Suprapubic skin (tissue), 4 donors: ENCODE measurements at regions not wholly inside any gene's neighbourhood (a gene's known extent, or its start where the extent isn't known, plus 50 kb on each side); places are given as distances from the start of the nearest gene placed in this dataset.
"Not testable (repeated sequence)": the region's sequence is repeated elsewhere in the genome, so short reads cannot be mapped to it uniquely, and the experiment has no call there.

Experiments used
- DNase-seq, 2 donors: peaks; one replicate each; pipeline ENCODE4 v3.0.0-alpha.2; 2019; ENCODE audit warnings: low spot score in 2 of 2
- H3K27ac ChIP-seq: fragments of 200-600 bp; sonication (generic); one replicate; pipeline ENCODE4 v1.5.1; 2019
- H3K27me3 ChIP-seq: fragments of 200-600 bp; sonication (generic); one replicate; pipeline ENCODE4 v1.5.1; 2019
- H3K36me3 ChIP-seq: fragments of 200-600 bp; sonication (generic); one replicate; pipeline ENCODE4 v1.5.1; 2019
- H3K4me1 ChIP-seq: fragments of 200-600 bp; sonication (generic); one replicate; pipeline ENCODE4 v1.5.1; 2019
- H3K4me3 ChIP-seq: fragments of 200-600 bp; sonication (generic); one replicate; pipeline ENCODE4 v1.5.1; 2019; ENCODE audit warnings: mild to moderate bottlenecking
- H3K9me3 ChIP-seq: fragments of 200-600 bp; sonication (generic); one replicate; pipeline ENCODE4 v1.5.1; 2019
- EP300 ChIP-seq: sonication (generic); formaldehyde crosslinking; IDR thresholded peaks from one replicate; pipeline ENCODE4 v1.6.1; 2017; ENCODE audit warnings: antibody characterized with exemption
- POLR2A ChIP-seq, 2 donors: fragments of 450-650 bp; IDR thresholded peaks; one replicate each; pipeline ENCODE4 v1.6.1; 2017; ENCODE audit warnings: antibody characterized with exemption in 2 of 2, mild to moderate bottlenecking in 2 of 2, moderate library complexity in 2 of 2
- POLR2AphosphoS5 ChIP-seq, 3 donors: sonication (generic); formaldehyde crosslinking; IDR thresholded peaks; one replicate each; pipeline ENCODE4 v1.6.1; 2017; ENCODE audit warnings: antibody characterized with exemption in 3 of 3
- WGBS: methylation state at CpG from one replicate; pipeline ENCODE4 v1.1.5; 2018; 5-methylcytosine and 5-hydroxymethylcytosine counted together
- TF ChIP-seq, protein P1 (sequence below), 2 donors: fragments of 200-600 bp in 1 of 2; fragments of 450-650 bp in 1 of 2; sonication (generic) in 1 of 2; IDR thresholded peaks; one replicate each; pipeline ENCODE4 v1.5.1; 2016 to 2019; ENCODE audit warnings: antibody characterized with exemption in 2 of 2, mild to moderate bottlenecking in 1 of 2, moderate library complexity in 1 of 2

DNA sequence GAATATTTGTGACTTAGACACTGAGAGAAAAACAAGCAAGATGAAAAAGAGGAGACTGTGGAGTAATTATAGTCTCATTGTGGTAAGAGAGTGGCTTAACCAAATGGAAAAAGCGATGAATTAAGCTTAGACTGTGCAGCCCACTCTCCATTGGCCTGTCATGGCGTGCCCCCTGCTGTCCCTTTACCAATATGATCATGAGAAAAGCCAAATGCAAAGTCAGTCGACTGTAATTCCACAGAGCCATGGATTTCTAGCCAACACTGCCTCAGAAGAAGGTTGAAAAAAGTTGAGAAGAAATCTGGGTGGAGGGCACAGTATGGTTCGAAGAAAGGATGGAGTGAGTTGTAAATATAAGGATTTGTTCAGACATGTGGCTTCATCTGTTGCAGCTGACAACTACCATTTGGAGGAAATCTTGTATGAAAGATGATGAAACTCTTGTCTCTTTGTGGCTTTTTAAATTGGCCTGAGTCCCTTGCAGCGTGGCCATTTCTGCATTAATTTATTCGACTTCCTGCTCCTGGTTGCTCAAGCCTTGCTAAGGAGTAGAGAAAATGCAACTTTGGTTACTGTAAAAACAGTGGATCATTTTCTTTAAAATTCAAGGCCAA, 251.4 kb downstream of the DOK5 start:
- DNase-seq = no peak
- H3K27me3 ChIP-seq = no peaks in the 10 kb centered on the region
- H3K4me3 ChIP-seq = no peak overlapping the region
- no peaks in the 10 kb centered on the region for H3K36me3 ChIP-seq
- TF ChIP-seq POLR2A (IDR thresholded peaks at IDR 0.05) = no peak
- no peak for TF ChIP-seq POLR2AphosphoS5 (IDR thresholded peaks at IDR 0.05)
- TF ChIP-seq EP300 = no peak
- TF ChIP-seq, protein P1, sequence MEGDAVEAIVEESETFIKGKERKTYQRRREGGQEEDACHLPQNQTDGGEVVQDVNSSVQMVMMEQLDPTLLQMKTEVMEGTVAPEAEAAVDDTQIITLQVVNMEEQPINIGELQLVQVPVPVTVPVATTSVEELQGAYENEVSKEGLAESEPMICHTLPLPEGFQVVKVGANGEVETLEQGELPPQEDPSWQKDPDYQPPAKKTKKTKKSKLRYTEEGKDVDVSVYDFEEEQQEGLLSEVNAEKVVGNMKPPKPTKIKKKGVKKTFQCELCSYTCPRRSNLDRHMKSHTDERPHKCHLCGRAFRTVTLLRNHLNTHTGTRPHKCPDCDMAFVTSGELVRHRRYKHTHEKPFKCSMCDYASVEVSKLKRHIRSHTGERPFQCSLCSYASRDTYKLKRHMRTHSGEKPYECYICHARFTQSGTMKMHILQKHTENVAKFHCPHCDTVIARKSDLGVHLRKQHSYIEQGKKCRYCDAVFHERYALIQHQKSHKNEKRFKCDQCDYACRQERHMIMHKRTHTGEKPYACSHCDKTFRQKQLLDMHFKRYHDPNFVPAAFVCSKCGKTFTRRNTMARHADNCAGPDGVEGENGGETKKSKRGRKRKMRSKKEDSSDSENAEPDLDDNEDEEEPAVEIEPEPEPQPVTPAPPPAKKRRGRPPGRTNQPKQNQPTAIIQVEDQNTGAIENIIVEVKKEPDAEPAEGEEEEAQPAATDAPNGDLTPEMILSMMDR (IDR thresholded peaks at IDR 0.05) = no peak
- H3K27ac ChIP-seq = no peak overlapping the region
- 50% methylated on average over 6 of the region's 6 CpGs for WGBS
- H3K9me3 ChIP-seq = no peaks in the 10 kb centered on the region
- H3K4me1 ChIP-seq = no peaks in the 10 kb centered on the region

DNA sequence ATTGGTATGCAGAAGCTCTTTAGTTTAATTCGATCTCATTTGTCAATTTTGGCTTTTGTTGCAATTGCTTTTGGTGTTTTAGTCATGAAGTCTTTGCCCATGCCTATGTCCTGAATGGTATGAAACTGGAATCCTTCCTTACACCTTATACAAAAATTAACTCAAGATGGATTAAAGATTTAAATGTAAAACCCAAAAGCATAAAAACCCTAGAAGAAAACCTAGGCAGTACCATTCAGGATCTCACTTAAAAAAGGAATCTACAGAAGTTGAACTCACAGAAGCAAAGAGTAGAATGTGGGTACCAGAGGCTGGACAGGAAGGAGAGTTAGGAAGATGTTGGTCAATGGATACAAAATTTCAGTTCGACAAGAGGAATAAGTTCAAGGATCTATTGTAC, 249.9 kb downstream of the DOK5 start:
- H3K27ac ChIP-seq, H3K4me1 ChIP-seq, H3K36me3 ChIP-seq, H3K27me3 ChIP-seq, H3K4me3 ChIP-seq, DNase-seq, H3K9me3 ChIP-seq: not testable (repeated sequence)
- 94% methylated on average over 2 of the region's 2 CpGs for WGBS

DNA sequence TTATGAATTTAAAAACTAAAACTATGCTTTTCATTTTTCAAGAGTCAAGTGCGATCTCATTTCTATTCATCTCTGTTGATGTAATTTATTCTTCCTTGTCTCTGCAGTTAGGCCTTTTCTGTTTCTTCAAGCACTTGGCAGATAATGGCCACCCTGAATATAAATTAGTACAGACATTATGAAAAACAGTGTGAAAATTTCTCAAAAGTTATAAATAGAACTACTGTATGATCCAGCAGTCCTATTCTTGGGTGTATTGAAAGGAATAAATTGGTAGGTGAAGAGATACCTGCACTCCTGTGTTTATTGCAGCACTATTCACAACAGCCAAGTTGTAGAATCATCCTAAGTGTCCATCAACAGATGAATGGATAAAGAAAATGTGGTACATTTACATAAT, 248.3 kb downstream of the DOK5 start:
- no peaks in the 10 kb centered on the region for H3K4me1 ChIP-seq
- 94% methylated on average over 1 of the region's 1 CpG for WGBS
- no peaks in the 10 kb centered on the region for H3K9me3 ChIP-seq
- TF ChIP-seq EP300 (no peak), POLR2A (IDR thresholded peaks at IDR 0.05) (no peak), POLR2AphosphoS5 (IDR thresholded peaks at IDR 0.05) (no peak)
- TF ChIP-seq, protein P1 (IDR thresholded peaks at IDR 0.05) = no peak
- H3K36me3 ChIP-seq = no peaks in the 10 kb centered on the region
- H3K27me3 ChIP-seq = no peaks in the 10 kb centered on the region
- no peak overlapping the region for H3K4me3 ChIP-seq
- no peak overlapping the region for H3K27ac ChIP-seq
- DNase-seq = no peak

DNA sequence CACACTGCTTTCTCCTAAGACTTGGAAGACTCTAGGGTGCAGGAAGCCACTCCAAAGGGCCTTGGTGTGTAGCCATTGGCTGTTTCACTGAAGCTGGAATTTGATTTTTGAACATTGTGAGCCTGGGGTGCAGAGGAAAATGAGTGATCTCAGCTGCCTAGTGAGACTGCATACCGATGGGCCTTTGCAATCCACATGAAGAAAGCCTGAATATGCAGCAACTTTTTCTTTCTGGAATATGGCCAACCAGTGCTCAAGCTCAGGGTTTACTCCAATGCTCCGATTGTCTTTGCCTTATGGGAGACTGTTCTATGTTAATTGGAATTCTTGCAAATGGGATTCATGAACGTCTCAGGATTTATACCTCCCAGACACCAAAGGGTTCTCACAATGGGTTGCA, 242.6 kb downstream of the DOK5 start:
- H3K27ac ChIP-seq = no peak overlapping the region
- peaks cover 5% of the 10 kb centered on the region for H3K27me3 ChIP-seq
- TF ChIP-seq POLR2AphosphoS5 (IDR thresholded peaks at IDR 0.05) = no peak
- TF ChIP-seq, protein P1 (IDR thresholded peaks at IDR 0.05) = no peak
- no peak for TF ChIP-seq EP300
- no peak for TF ChIP-seq POLR2A (IDR thresholded peaks at IDR 0.05)
- no peaks in the 10 kb centered on the region for H3K9me3 ChIP-seq
- no peak overlapping the region for H3K4me3 ChIP-seq
- no peaks in the 10 kb centered on the region for H3K36me3 ChIP-seq
- 48% methylated on average over 3 of the region's 3 CpGs for WGBS
- DNase-seq = no peak
- H3K4me1 ChIP-seq = no peaks in the 10 kb centered on the region

DNA sequence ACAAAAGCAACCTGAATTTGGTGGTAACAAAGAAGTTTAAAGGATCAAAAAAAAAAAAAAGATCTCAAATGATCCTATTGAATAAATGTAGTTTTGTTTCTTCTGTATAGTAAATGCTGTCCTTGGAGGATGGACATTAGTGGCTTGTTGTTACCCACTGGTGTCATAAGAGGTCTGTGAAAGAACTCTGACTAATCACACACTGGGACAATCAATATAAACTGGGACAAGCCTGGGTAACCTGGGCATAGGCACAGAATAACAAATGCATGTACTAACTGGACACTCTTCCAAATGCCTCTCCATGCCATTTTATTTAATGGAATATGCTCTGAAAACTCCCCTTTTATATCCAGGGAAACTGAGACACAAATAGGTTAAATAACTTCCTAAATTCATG, 241.4 kb downstream of the DOK5 start:
- TF ChIP-seq EP300 (no peak), POLR2AphosphoS5 (IDR thresholded peaks at IDR 0.05) (no peak), POLR2A (IDR thresholded peaks at IDR 0.05) (no peak)
- TF ChIP-seq, protein P1 (IDR thresholded peaks at IDR 0.05) = no peak
- Histone ChIP-seq H3K36me3 (no peaks in the 10 kb centered on the region), H3K27ac (no peak overlapping the region), H3K27me3 (peaks cover 5% of the 10 kb centered on the region), H3K4me3 (no peak overlapping the region), H3K4me1 (no peaks in the 10 kb centered on the region), H3K9me3 (no peaks in the 10 kb centered on the region)
- no peak for DNase-seq

DNA sequence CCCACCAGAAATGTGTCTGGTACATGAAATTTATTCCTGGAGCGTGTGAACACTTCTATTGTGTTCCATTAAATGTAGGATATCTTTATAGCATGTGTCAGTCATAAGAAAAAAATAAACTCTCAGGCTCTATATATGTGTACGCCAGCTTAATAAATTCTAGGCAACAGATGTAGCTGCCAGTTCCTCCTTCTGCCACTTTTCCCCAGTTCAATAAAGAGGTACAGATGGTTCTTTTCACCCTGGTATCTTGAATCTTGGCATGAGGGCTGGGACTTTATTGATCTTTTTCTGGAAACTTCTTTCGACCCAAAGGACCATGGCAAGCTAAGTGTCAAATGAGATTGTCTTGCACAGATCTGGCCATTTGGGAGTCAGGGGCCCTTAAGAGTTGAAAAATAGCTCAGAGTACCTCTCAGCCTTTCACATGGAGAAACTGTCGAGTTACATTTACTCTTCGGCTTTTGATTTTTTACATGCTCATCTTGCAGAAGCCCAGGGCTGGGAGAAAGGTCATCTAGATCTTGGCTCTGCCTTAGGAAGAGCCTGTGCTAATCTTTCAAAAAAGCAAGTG, 240.9 kb downstream of the DOK5 start:
- Histone ChIP-seq H3K36me3 (no peaks in the 10 kb centered on the region), H3K4me3 (no peak overlapping the region), H3K4me1 (no peaks in the 10 kb centered on the region), H3K27me3 (peaks cover 5% of the 10 kb centered on the region), H3K27ac (no peak overlapping the region), H3K9me3 (no peaks in the 10 kb centered on the region)
- TF ChIP-seq, protein P1 (IDR thresholded peaks at IDR 0.05) = no peak
- TF ChIP-seq EP300 (no peak), POLR2AphosphoS5 (IDR thresholded peaks at IDR 0.05) (no peak), POLR2A (IDR thresholded peaks at IDR 0.05) (no peak)
- no peak for DNase-seq
- WGBS = 77% methylated on average over 5 of the region's 5 CpGs
